ENCODE measurements at regions not wholly inside any gene's neighbourhood (a gene's known extent, or its start where the extent isn't known, plus 50 kb on each side); places are given as distances from the start of the nearest gene placed in this dataset.

DNA sequence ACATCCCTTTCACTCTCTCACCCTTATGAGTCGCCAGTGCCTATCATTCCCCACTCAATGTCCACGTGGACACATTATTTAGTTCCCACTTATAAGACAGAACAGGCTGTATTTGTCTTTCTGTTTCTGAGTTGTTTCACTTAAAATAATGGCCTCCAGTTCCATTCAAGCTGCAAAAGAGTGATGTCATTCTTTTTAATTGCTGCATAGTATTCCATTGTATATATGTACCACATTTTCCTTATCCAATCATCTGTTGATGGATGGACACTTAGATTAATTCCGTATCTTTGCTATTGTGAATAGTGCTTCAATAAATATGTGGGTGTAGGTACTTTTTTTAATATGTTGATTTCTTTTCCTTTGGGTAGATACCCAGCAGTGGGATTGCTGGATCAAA is 79.1 kb downstream of the ZNF365 start:
- DNase-seq = no peak

DNA sequence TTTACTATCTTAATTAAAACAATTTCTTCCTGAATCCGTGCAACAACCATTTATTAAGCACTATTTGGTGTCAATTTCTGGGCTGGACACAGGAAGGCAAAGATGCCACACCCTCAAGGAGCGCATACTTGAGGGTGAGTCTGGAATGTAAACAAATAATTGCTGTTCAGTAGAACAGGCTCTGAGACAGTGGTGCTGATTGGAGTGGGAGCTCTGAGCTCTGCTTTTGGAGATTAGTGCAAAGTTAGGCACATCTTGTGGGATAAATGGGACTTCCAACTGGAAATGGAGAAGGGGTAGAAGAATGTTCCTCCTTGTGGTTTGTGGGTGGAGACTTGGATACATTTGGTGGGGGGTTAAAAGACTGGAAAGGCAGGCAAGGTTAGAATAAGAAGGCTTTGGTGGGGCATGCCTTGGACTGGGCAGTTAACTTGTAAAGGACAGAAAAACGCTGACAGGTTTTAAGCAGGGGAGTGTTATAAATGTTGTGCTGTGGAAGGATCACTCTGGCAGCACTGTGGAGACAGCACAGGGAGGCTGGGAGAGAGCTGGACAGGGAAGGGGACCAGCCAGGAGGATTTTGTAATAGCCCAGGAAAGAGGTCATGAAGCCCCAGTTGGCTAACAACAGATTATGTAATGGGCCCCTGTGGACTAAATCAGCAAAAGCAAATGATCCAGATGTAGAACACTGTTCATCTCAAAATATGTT is 80.7 kb downstream of the ZNF365 start:
- no peak for DNase-seq

DNA sequence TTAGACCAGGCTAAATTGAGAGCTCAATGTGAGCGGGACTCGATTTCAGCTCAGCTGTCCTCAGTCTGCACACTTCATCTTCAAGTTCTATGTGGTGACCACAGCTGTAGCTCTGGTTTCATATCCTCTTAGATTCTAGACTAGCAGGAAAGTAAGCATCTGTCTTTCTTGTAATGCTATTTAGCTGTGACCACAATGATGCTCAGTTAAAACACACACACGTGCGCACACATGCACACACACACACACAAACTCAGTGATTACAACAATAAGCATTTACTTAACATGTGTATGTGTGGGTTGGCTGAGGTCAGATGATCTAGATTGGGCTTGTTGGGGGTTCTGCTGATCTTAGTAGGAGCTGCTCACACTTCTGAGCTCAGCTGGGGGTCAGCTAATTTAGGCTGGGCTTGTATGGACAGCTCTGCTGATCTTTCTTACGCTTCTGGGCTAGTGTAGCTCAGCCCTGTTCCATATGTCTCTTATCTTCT is 82.5 kb downstream of the ZNF365 start:
- no peak for DNase-seq

DNA sequence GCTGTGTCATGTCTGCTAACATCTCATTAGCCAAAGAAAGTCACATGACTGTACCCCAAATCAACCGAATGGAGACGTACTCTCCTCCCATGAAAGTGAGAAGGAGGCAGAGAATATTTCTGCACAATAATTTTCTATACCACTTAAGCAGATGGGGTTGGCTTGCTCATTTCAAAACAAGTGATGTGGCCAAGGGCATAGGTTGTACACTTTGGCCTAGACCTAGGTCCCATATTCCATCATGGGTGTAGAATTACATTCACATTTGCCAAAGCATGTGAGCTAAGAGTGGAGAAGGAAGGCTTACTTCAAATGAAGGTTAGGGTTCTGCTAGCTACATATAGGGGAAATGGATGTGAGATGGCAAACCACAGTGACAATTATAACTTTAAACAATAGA is 83.0 kb downstream of the ZNF365 start:
- no peak for DNase-seq

GRCh38 chr10:62457598-62457997 is 83.4 kb downstream of the ZNF365 start:
- DNase-seq = no peak

DNA sequence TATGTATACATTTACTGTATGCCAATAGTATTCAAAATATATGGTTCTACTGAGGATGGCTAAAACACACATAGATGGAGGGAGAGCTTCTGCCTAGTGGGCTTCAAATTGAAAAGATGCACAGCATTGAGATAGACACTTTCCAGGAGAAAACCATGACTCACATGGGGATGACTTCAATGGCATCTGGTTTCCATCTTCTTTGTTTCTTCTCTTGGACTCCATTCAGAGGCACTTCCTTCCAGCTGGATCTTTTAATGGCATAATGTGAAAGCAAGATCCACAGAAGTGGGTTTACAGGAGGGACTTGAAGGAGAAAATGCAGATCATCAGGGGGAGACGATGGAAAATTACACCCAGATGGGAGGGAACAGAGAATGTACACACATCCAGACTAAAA is 84.9 kb downstream of the ZNF365 start:
- no peak for DNase-seq

DNA sequence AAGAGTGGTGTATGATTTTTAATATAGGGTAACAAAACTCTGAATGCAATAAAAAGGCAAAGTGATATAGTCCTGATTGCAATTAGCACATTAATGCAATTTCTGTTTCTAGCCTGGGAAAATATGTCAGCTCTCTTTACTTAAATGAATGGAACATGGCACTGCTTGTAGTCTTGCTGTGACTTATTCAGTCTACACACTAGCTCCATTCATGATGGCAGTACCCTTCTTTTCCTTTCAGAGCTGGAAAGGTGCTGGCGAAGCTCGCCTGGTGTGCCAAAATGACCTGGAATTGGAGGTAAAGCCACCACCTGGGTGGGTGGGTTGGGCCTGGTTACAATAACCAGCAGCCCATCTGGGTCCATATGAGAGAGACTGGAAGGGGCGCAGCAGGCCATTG is 85.3 kb downstream of the ZNF365 start:
- DNase-seq = no peak

DNA sequence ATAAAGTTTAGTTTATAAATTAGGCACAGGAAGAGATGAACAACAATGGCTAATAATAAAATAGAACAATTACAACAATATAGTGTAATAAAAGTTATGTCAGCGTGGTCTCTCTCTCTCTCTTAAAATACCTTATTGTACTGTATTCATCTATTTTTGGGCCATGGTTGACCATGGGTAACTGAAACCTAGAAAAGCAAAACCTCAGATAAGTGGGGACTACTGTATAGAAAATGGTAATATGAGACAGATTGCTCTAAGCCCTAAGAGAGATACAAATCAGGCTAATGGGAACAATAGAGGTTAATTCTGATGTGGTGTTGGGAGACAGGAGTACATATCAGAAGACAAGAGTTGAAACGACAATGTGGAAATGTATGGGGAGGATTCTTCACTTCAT is 86.2 kb downstream of the ZNF365 start:
- DNase-seq = no peak

- DNase-seq = no peak
These were observed 87.0 kb downstream of the ZNF365 start for GRCh38 chr10:62461120-62461519.

- DNase-seq = no peak
These were observed 88.3 kb downstream of the ZNF365 start for GRCh38 chr10:62462461-62462860.

- DNase-seq = no peak
These were observed 89.2 kb downstream of the ZNF365 start for GRCh38 chr10:62463364-62463763.

GRCh38 chr10:62464308-62464707 is 90.1 kb downstream of the ZNF365 start:
- no peak for DNase-seq

DNA sequence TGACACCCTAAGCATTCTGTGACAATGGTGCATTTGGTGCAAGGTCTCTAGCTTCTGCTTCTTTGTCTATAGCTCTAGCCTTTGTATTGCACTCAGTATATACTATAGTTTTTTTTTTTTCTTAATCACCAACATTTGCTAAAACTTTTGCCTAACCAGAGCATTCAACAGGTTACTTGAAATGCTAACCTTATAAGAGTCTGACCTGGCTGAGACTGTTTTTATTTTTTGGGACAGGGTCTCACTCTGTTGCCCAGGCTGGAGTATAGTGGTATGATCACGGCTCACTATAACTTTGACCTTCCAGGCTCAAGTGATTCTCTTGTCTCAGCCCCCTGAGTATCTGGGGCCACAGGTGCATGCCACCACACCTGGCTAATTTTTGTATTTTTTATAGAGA is 92.4 kb downstream of the ZNF365 start:
- DNase-seq = no peak

DNA sequence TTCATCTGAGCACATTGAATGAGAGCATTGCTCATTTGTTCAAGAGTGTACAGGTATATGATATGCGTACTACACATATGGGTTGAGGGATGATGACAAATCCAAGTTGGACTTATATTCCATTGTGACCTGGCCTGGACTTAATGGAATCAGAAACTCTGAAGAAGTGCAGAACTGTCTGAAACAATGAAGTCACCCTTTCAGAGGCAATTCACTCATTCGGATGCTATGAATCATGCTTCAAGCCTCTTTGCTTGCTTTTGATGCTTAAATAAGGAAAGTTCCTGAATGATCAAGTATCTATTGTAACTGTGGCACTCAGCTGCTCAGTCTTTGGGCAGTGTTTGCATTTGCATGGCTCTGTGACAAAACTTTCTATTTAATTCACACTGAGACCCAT is 93.4 kb downstream of the ZNF365 start:
- no peak for DNase-seq

DNA sequence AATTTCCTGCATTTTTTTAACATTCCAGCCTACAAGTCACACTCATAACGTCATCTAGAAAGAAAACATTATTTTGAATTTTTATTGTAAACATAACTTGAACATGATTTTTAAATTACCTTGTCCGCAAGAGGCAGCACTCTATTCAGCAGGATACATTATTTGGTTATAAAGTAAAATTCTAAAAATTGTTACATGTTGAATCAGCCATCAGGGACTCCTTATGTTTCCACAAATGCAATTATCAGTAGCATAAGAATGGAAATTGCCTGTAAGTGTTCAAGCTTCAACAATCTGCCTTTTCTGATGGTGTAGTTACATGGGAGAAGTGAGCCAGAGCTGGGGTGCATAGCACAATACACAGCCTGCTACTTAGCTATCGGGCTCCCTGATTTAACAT is 97.5 kb downstream of the ZNF365 start:
- DNase-seq = no peak

DNA sequence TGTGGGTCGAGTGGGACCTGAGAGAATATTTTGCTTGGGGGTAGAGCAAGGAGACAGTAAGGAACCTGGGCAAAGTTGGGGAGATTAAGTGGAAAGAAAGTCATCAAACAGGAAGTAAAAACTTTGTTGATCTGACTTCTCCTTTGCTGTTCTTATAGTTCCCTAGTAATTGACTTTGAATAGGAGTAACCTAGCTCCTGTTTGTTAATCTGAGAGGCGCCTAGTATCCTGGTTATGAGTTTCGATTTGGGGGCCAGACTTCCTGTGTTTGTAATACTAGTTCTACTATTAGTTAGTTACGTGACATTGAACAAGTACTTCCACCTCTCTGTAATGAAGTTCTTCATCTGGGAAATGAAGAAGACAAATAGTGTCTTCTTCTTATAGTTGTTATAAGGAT is 99.1 kb downstream of the ZNF365 start:
- no peak for DNase-seq

DNA sequence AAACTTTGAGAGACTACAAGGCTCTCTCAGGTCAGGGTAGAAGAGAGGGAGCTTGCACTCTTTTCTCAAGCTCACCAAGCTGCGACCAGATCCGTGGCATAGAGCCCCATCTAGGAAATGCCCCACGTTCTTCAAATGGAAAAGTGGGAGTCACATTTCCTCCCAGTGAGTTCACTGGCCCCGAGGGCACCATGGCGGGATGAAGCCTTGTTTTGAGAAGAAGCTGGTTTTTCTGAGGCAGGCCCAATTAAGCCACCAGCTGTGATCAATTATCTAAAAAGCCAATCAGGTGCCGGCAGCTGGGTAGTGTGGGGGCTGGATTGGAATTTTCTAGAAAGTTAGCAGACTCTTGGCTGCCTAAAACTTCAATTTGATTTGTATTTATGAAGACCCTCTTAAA is 101.4 kb downstream of the ZNF365 start:
- DNase-seq = no peak

DNA sequence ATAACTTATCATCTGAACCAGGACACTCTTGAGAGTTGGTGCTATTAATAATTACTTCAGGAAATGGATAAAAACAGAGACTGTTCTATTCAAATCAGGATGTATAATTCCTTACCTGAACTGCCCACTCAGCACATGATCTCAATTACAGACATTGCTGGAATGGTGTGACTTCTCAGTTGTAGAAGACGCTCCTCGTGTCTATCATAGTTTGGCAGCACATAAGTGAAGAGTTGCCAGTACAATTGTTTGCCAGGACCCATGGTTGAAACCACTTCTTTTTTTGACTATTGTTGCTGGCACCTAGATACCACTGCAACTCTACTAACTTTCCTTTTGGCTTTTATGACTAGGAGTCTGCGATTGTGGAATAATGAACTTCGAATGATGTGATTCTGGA is 105.4 kb downstream of the ZNF365 start:
- DNase-seq = no peak

DNA sequence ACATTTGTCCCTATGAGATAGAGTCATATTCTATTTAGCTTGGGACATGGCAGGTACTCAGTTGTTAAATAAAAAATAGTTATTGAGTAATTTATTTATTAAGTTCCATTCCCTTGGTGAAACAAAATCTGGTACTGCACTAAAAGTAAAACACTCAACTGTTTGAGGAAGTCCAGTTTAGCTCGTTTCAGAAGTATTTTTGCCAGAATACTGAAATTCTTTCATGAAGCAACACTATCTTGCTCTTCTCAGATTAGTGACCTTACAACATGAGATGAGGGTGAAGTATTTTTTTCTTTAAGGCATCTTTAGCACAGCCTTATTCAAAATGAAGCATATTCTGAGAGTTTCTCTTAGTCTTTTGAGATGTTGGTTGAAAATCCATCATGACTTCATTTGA is 106.0 kb downstream of the ZNF365 start:
- no peak for DNase-seq

- DNase-seq = no peak
These were observed 108.4 kb downstream of the ZNF365 start for GRCh38 chr10:62482581-62482980.

- no peak for DNase-seq
These were observed 117.4 kb downstream of the ZNF365 start for GRCh38 chr10:62491597-62491996.

DNA sequence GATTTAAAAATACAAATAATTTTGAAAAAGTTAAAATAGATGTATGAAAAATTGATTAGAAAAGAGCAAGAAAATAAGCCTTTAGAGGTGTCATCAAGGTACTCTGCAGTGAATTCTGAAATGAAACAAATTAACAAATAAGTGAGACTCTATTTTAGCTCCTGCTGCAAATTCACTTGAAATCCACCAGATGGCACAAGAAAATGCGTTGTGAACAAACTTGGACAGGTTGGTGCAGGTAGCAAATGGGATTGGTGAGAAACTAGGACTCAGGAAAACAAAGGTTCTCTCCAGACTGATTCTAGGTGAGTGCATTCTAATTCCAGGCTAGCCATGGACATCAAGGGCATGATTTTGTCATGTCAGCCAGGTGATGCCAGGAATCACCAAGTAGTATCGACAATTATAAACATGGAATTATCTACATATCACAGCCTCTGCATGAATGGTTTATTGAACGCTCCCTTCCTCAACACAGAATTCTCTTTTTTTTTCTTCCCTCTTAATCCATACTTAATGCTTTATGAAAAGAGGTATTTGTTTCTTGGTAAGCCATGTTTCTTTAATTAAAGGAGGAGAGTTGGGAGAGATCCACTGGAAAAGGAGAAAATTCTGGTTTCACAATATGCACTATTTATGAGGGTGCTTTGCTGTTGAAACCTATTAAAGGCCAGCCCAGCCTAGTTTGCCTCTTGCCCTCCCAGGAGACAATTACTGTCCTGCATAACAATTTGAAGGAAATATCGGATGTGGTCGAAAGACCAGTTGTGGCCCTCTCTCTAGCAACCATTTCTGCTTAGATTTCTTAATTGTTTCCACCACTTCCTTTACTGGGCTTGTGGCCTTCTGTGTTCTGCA is 118.1 kb downstream of the ZNF365 start:
- no peak for DNase-seq

DNA sequence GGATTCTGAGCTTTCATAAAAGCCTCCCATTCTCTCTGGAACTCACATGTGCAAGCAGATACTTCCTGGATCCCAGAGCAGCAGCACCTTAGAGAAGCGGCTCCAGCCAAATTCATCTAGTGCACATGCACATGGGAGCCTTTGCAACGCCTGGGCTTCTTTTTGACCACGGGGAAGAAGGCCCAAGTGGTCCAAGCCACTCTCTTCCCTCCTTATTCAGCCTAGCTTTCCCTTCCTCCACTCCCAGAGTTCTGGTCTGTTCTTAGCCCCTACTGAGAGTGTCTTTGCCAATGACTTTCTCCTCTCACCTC is 118.7 kb downstream of the ZNF365 start:
- no peak for DNase-seq

GRCh38 chr10:62496925-62497324 is 122.8 kb downstream of the ZNF365 start:
- no peak for DNase-seq

DNA sequence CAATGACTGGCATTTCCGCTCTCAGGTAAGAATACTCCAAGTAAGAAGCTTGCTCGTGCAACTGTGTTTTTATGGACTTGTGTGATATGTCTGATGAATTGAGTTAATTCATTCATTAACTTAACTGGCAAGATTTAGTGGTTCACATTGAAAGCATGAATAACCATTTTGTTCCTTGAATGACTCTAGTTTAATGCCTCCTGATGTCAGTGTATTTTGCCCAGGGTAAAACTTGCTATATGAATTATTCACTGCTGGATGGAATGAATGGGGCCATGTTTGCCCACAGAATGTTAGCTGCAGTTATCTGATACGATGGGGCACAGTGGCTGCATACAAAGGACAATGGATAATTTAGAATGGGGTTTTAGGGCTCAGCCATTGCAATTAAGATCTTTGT is 124.1 kb downstream of the ZNF365 start:
- DNase-seq = no peak
